GM23248 (cell line): ENCODE measurements at regions not wholly inside any gene's neighbourhood (a gene's known extent, or its start where the extent isn't known, plus 50 kb on each side); places are given as distances from the start of the nearest gene placed in this dataset.

Source experiments
- EZH2 ChIP-seq: fragments of 200-600 bp; sonication (generic); IDR thresholded peaks from 2 replicates; pipeline ENCODE4 v1.6.1; 2018; ENCODE audit warnings: antibody characterized with exemption, mild to moderate bottlenecking; ENCODE audit not compliant: insufficient read depth, poor library complexity, severe bottlenecking
- EZH2phosphoT487 ChIP-seq: fragments of 200-600 bp; sonication (generic); IDR thresholded peaks from 2 replicates; pipeline ENCODE4 v1.6.1; 2018; ENCODE audit warnings: antibody characterized with exemption, moderate library complexity, mild to moderate bottlenecking, low read depth; ENCODE audit not compliant: insufficient read depth

- TF ChIP-seq EZH2 (no peak), EZH2phosphoT487 (no peak)
Observed at GRCh38 chr2:101623031-101623521, 74.4 kb upstream of the MAP4K4 start.
